ENCODE measurements at regions not wholly inside any gene's neighbourhood (a gene's known extent, or its start where the extent isn't known, plus 50 kb on each side); places are given as distances from the start of the nearest gene placed in this dataset.
A peak's percentile ranks its signal among the peaks of the same experiment; 100 is the strongest.

DNA sequence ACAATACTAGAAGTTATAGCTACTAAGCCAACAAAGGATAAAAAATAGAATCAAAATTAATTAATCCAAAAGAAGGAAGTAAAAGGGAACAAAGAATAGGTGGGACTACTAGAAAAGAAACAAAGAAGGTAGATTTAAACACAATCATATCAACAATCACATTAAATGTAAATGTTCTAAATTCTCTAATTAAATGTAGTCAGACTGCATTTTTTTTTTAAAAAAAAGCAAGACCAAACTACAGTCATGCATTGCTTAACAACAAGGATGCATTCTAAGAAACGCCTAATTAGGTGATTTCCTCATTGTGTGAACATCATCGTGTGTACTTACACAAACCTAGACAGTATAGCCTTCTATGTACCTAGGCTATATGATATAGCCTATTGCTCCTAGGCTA, 59.7 kb upstream of the ADAM23 start:
- TF ChIP-seq CTCF (IDR thresholded peaks at IDR 0.05; ENCODE audit: low read depth, low read length, missing control alignments): no peak
- DNase-seq (ENCODE audit: extremely low read depth, low read depth): no peak
- H3K4me3 ChIP-seq (replicated peaks; ENCODE audit: low read depth, low read length): no peak overlapping the region

DNA sequence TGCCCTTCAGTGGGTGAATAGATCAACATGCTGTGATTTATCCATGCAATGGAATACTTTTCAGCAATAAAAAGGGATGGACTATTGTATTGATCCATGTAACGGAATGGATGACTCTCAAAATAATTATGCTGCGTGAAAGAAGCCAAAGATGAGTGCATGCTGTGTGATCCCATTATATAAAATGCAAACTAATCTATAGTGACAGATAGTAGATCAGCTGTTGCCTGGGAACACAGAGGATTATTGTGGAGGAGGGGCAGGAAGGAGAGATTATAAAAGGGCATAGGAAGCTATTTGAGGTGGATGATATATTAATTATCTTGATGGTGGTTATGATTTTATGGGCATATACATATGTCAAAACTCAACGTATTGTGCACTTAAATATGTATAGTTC, 55.5 kb upstream of the ADAM23 start:
- TF ChIP-seq CTCF (IDR thresholded peaks at IDR 0.05; ENCODE audit: low read depth, low read length, missing control alignments): no peak
- no peak overlapping the region for H3K4me3 ChIP-seq (replicated peaks; ENCODE audit: low read depth, low read length)
- DNase-seq (ENCODE audit: extremely low read depth, low read depth): no peak

- no peak overlapping the region for H3K4me3 ChIP-seq (replicated peaks; ENCODE audit: low read depth, low read length)
- DNase-seq (ENCODE audit: extremely low read depth, low read depth): no peak
- no peak for TF ChIP-seq CTCF (IDR thresholded peaks at IDR 0.05; ENCODE audit: low read depth, low read length, missing control alignments)
Measured at GRCh38 chr2:206388698-206389097, 54.6 kb upstream of the ADAM23 start.

DNA sequence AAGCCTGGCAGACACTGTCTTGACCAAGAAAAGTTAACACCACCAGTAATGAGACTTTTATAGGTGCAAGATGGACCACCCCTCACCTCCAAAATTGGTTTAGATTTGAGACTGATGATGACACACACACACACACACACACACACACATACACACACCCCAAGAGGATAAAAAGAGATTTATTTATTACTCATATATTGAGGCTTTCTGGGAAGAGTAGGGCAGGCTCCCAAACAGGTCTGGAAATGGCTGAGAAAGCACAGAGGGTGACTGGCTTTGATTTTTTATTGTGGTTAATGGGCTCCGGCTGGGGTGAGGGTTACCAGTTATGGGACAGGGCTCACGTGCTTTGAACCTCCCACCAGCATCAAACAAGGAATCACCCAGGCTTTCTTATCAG, 54.2 kb upstream of the ADAM23 start:
- TF ChIP-seq CTCF (IDR thresholded peaks at IDR 0.05; ENCODE audit: low read depth, low read length, missing control alignments): no peak
- H3K4me3 ChIP-seq (replicated peaks; ENCODE audit: low read depth, low read length): no peak overlapping the region
- DNase-seq (ENCODE audit: extremely low read depth, low read depth): no peak

GRCh38 chr2:206390181-206390580, 53.2 kb upstream of the ADAM23 start:
- DNase-seq (ENCODE audit: extremely low read depth, low read depth): no peak
- TF ChIP-seq CTCF (IDR thresholded peaks at IDR 0.05; ENCODE audit: low read depth, low read length, missing control alignments): no peak
- H3K4me3 ChIP-seq (replicated peaks; ENCODE audit: low read depth, low read length): no peak overlapping the region

GRCh38 chr2:206392118-206392517, 51.2 kb upstream of the ADAM23 start:
- peak; percentile 43 for TF ChIP-seq CTCF (IDR thresholded peaks at IDR 0.05; ENCODE audit: low read depth, low read length, missing control alignments)
- H3K4me3 ChIP-seq (replicated peaks; ENCODE audit: low read depth, low read length): no peak overlapping the region
- peak; percentile 6 for DNase-seq (ENCODE audit: extremely low read depth, low read depth)
